ENCODE measurements at regions not wholly inside any gene's neighbourhood (a gene's known extent, or its start where the extent isn't known, plus 50 kb on each side); places are given as distances from the start of the nearest gene placed in this dataset.

- no peak for DNase-seq
Observed at GRCh38 chr10:21196822-21197395, 299.8 kb upstream of the NEBL start.

GRCh38 chr10:21195252-21195651 lies 298.1 kb upstream of the NEBL start:
- no peak for DNase-seq

GRCh38 chr10:21194510-21194993 lies 297.4 kb upstream of the NEBL start:
- DNase-seq: no peak

- no peak for DNase-seq
Observed at GRCh38 chr10:21193196-21193595, 296.1 kb upstream of the NEBL start.

- DNase-seq: no peak
Observed at GRCh38 chr10:21191512-21191911, 294.4 kb upstream of the NEBL start.

- no peak for DNase-seq
Observed at GRCh38 chr10:21184984-21185383, 287.9 kb upstream of the NEBL start.

- no peak for DNase-seq
Observed at GRCh38 chr10:21184216-21184615, 287.1 kb upstream of the NEBL start.

- no peak for DNase-seq
Observed at GRCh38 chr10:21183025-21183424, 285.9 kb upstream of the NEBL start.

GRCh38 chr10:21181451-21181850 lies 284.3 kb upstream of the NEBL start:
- DNase-seq: no peak

GRCh38 chr10:21180604-21181003 lies 283.5 kb upstream of the NEBL start:
- DNase-seq: no peak

GRCh38 chr10:21176934-21177480 lies 279.9 kb upstream of the NEBL start:
- no peak for DNase-seq

- no peak for DNase-seq
Observed at GRCh38 chr10:21175797-21176196, 278.7 kb upstream of the NEBL start.

GRCh38 chr10:21174715-21175495 lies 277.8 kb upstream of the NEBL start:
- DNase-seq: no peak

GRCh38 chr10:21173802-21174714 lies 276.9 kb upstream of the NEBL start:
- no peak for DNase-seq

GRCh38 chr10:21172930-21173801 lies 276.1 kb upstream of the NEBL start:
- DNase-seq: no peak

- DNase-seq: no peak
Observed at GRCh38 chr10:21172542-21172929, 275.4 kb upstream of the NEBL start.

GRCh38 chr10:21171936-21172541 lies 274.9 kb upstream of the NEBL start:
- DNase-seq: no peak

GRCh38 chr10:21171197-21171935 lies 274.3 kb upstream of the NEBL start:
- DNase-seq: no peak

- DNase-seq: no peak
Observed at GRCh38 chr10:21170216-21170615, 273.1 kb upstream of the NEBL start.

- DNase-seq: no peak
Observed at GRCh38 chr10:21169271-21169670, 272.2 kb upstream of the NEBL start.

Measured in central memory CD4-positive, alpha-beta T cell (primary cell).